Lung (tissue), 11 donors: ENCODE measurements at regions not wholly inside any gene's neighbourhood (a gene's known extent, or its start where the extent isn't known, plus 50 kb on each side); places are given as distances from the start of the nearest gene placed in this dataset.

ENCODE experiments used
- ATAC-seq: fragments of 200-7000 bp; cut with Tn5 transposase; one replicate; pipeline ENCODE4 v1.9.1; 2020; ENCODE audit warnings: moderate number of reproducible peaks; ENCODE audit not compliant: insufficient read depth, low FRiP score
- DNase-seq, 3 donors: peaks; one replicate each; pipeline ENCODE4 v3.0.0-alpha.2; 2013 to 2017
- H3K27ac ChIP-seq, 2 donors: one replicate each; pipeline ENCODE4 v1.5.1; 2013; ENCODE audit warnings: mild to moderate bottlenecking in 2 of 2, moderate library complexity in 2 of 2, control low read depth in 1 of 2, inconsistent platforms in 1 of 2, low read depth in 1 of 2, low read length in 1 of 2
- H3K27me3 ChIP-seq, 3 donors: one replicate each; pipeline ENCODE4 v1.5.1; 2013; ENCODE audit warnings: low read length in 2 of 3; ENCODE audit not compliant: control insufficient read depth in 3 of 3, insufficient read depth in 3 of 3
- H3K36me3 ChIP-seq, 4 donors: one replicate each; pipeline ENCODE4 v1.5.1; 2013; ENCODE audit warnings: low read length in 4 of 4, mild to moderate bottlenecking in 1 of 4, moderate library complexity in 1 of 4; ENCODE audit not compliant: control insufficient read depth in 4 of 4, insufficient read depth in 4 of 4
- H3K4me1 ChIP-seq, 5 donors: one replicate each; pipeline ENCODE4 v1.5.1; 2013; ENCODE audit warnings: low read length in 5 of 5, mild to moderate bottlenecking in 2 of 5, moderate library complexity in 1 of 5; ENCODE audit not compliant: control insufficient read depth in 5 of 5, insufficient read depth in 5 of 5
- H3K4me3 ChIP-seq: one replicate; pipeline ENCODE4 v1.5.1; 2013; ENCODE audit warnings: mild to moderate bottlenecking, control low read depth, moderate library complexity
- H3K9ac ChIP-seq, 2 donors: one replicate each; pipeline ENCODE4 v1.5.1; 2013; ENCODE audit warnings: low read length in 2 of 2, control low read depth in 1 of 2; ENCODE audit not compliant: insufficient read depth in 1 of 2
- H3K9me3 ChIP-seq, 4 donors: one replicate each; pipeline ENCODE4 v1.5.1; 2013; ENCODE audit warnings: low read length in 3 of 4, mild to moderate bottlenecking in 1 of 4, moderate library complexity in 1 of 4; ENCODE audit not compliant: control insufficient read depth in 4 of 4, insufficient read depth in 3 of 4
- CTCF ChIP-seq: IDR thresholded peaks from 2 replicates; pipeline ENCODE4 v1.5.1; 2012; ENCODE audit warnings: mild to moderate bottlenecking; ENCODE audit errors: control extremely low read depth, extremely low read depth
- WGBS, 2 donors: extraction: QIAGEN DNeasy Blood & Tissue Kit; methylation state at CpG; one replicate each; pipeline ENCODE4 v1.1.7; 2013; 5-methylcytosine and 5-hydroxymethylcytosine counted together
- donor health status: control.
- donor health status: control.
- donor health status: Bipolar disorder and iron deficiency.
- donor health status: healthy.
- donor health status: DM: yes; HTN: yes; CAD: no.

- Histone ChIP-seq H3K4me3 (no peak overlapping the region), H3K27ac (no peak overlapping the region), H3K27me3 (no peaks in the 10 kb centered on the region), H3K36me3 (no peaks in the 10 kb centered on the region), H3K4me1 (no peaks in the 10 kb centered on the region), H3K9me3 (peaks cover 0 to 2% (median 0%) of the 10 kb centered on the region in 4 donors), H3K9ac (no peak overlapping the region)
- 74 to 78% methylated on average over 4 of the region's 4 CpGs for WGBS, 2 donors
- DNase-seq (no peak), ATAC-seq (no peak)
- no peak for TF ChIP-seq CTCF
These were observed 588.7 kb upstream of the NR2F2 start for GRCh38 chr15:95741830-95742229.

- no peak for TF ChIP-seq CTCF
- no peak overlapping the region for H3K9ac ChIP-seq
- H3K36me3 ChIP-seq = no peaks in the 10 kb centered on the region
- H3K27me3 ChIP-seq = no peaks in the 10 kb centered on the region
- H3K27ac ChIP-seq = no peak overlapping the region
- peaks cover 0 to 2% (median 0%) of the 10 kb centered on the region in 4 donors for H3K9me3 ChIP-seq
- no peak for DNase-seq
- ATAC-seq = no peak
- H3K4me1 ChIP-seq = no peaks in the 10 kb centered on the region
- no peak overlapping the region for H3K4me3 ChIP-seq
- 93 to 97% methylated on average over 3 of the region's 3 CpGs for WGBS, 2 donors
These were observed 588.2 kb upstream of the NR2F2 start for GRCh38 chr15:95742256-95742655.

GRCh38 chr15:95742836-95743235 is 587.7 kb upstream of the NR2F2 start:
- no peaks in the 10 kb centered on the region for H3K27me3 ChIP-seq
- H3K36me3 ChIP-seq = no peaks in the 10 kb centered on the region
- H3K9ac ChIP-seq = no peak overlapping the region
- ATAC-seq = no peak
- H3K4me1 ChIP-seq = no peaks in the 10 kb centered on the region
- no peak overlapping the region for H3K4me3 ChIP-seq
- H3K9me3 ChIP-seq = peaks cover 0 to 2% (median 0%) of the 10 kb centered on the region in 4 donors
- WGBS, 2 donors = 89 to 96% methylated on average over 2 of the region's 2 CpGs
- DNase-seq = no peak
- H3K27ac ChIP-seq = no peak overlapping the region
- no peak for TF ChIP-seq CTCF

- no peak for TF ChIP-seq CTCF
- H3K27me3 ChIP-seq = no peaks in the 10 kb centered on the region
- no peak overlapping the region for H3K9ac ChIP-seq
- no peak for ATAC-seq
- no peak for DNase-seq
- H3K4me1 ChIP-seq = no peaks in the 10 kb centered on the region
- 93 to 97% methylated on average over 2 of the region's 2 CpGs for WGBS, 2 donors
- no peak overlapping the region for H3K4me3 ChIP-seq
- no peaks in the 10 kb centered on the region for H3K36me3 ChIP-seq
- no peak overlapping the region for H3K27ac ChIP-seq
- H3K9me3 ChIP-seq = no peaks in the 10 kb centered on the region
These were observed 573.3 kb upstream of the NR2F2 start for GRCh38 chr15:95757171-95757570.
